ENCODE measurements at regions not wholly inside any gene's neighbourhood (a gene's known extent, or its start where the extent isn't known, plus 50 kb on each side); places are given as distances from the start of the nearest gene placed in this dataset.

GRCh38 chr15:100812802-100813201 lies 66.8 kb upstream of the ALDH1A3 start:
- TF ChIP-seq CTCF (conservative IDR thresholded peaks at IDR 0.05; ENCODE audit: low read depth, low read length), result no peak
- no peak for DNase-seq (ENCODE audit: low read depth)
- no peak overlapping the region for H3K4me3 ChIP-seq (ENCODE audit: low read length)

GRCh38 chr15:100818927-100819326 lies 60.7 kb upstream of the ALDH1A3 start:
- no peak for DNase-seq (ENCODE audit: low read depth)
- no peak for TF ChIP-seq CTCF (conservative IDR thresholded peaks at IDR 0.05; ENCODE audit: low read depth, low read length)
- no peak overlapping the region for H3K4me3 ChIP-seq (ENCODE audit: low read length)

- DNase-seq (ENCODE audit: low read depth), result no peak
- no peak overlapping the region for H3K4me3 ChIP-seq (ENCODE audit: low read length)
- TF ChIP-seq CTCF (conservative IDR thresholded peaks at IDR 0.05; ENCODE audit: low read depth, low read length), result no peak
Measured at GRCh38 chr15:100820528-100820927, 59.1 kb upstream of the ALDH1A3 start.

GRCh38 chr15:100821327-100821726 lies 58.3 kb upstream of the ALDH1A3 start:
- no peak for TF ChIP-seq CTCF (conservative IDR thresholded peaks at IDR 0.05; ENCODE audit: low read depth, low read length)
- H3K4me3 ChIP-seq (ENCODE audit: low read length), result no peak overlapping the region

GRCh38 chr15:100824211-100824610 lies 55.4 kb upstream of the ALDH1A3 start:
- DNase-seq (ENCODE audit: low read depth), result no peak
- no peak overlapping the region for H3K4me3 ChIP-seq (ENCODE audit: low read length)
- TF ChIP-seq CTCF (conservative IDR thresholded peaks at IDR 0.05; ENCODE audit: low read depth, low read length), result no peak

More at GRCh38 chr15:100821327-100821726, 58.3 kb upstream of the ALDH1A3 start:
- DNase-seq (ENCODE audit: low read depth), result no peak

GRCh38 chr15:100829457-100829856 lies 50.2 kb upstream of the ALDH1A3 start:
- no peak overlapping the region for H3K4me3 ChIP-seq (ENCODE audit: low read length)
- no peak for TF ChIP-seq CTCF (conservative IDR thresholded peaks at IDR 0.05; ENCODE audit: low read depth, low read length)
- no peak for DNase-seq (ENCODE audit: low read depth)
